WERI-Rb-1 (cell line): ENCODE measurements at regions not wholly inside any gene's neighbourhood (a gene's known extent, or its start where the extent isn't known, plus 50 kb on each side); places are given as distances from the start of the nearest gene placed in this dataset.

Experiments used
- DNase-seq: peaks from one replicate; pipeline ENCODE4 v3.0.0-alpha.2; 2020
- H3K27ac ChIP-seq: fragments of 250-450 bp; sonication (Bioruptor Pico); 2 replicates; pipeline ENCODE4 v1.5.1; 2020; ENCODE audit warnings: mild to moderate bottlenecking, moderate library complexity
- H3K27me3 ChIP-seq: fragments of 250-450 bp; sonication (Bioruptor Pico); 2 replicates; pipeline ENCODE4 v1.5.1; 2021; ENCODE audit warnings: mild to moderate bottlenecking, low read depth, moderate library complexity; ENCODE audit not compliant: insufficient read depth, severe bottlenecking
- H3K36me3 ChIP-seq: fragments of 250-450 bp; sonication (Bioruptor Pico); 2 replicates; pipeline ENCODE4 v1.5.1; 2020; ENCODE audit warnings: mild to moderate bottlenecking, moderate library complexity
- H3K4me3 ChIP-seq: 2 replicates; pipeline ENCODE4 v1.5.1; 2011; ENCODE audit warnings: low read depth, mild to moderate bottlenecking, control low read depth, low read length
- H3K9me3 ChIP-seq: fragments of 250-450 bp; sonication (Bioruptor Pico); 2 replicates; pipeline ENCODE4 v1.5.1; 2021; ENCODE audit warnings: mild to moderate bottlenecking, moderate library complexity; ENCODE audit not compliant: severe bottlenecking
- CTCF ChIP-seq: IDR thresholded peaks from 2 replicates; pipeline ENCODE4 v1.5.1; 2011; ENCODE audit warnings: low read depth, mild to moderate bottlenecking, control low read depth, inconsistent platforms, low read length

- no peak overlapping the region for H3K4me3 ChIP-seq
- TF ChIP-seq CTCF: no peak
- DNase-seq: no peak
- H3K9me3 ChIP-seq: no peaks in the 10 kb centered on the region
- no peak overlapping the region for H3K27ac ChIP-seq
- no peaks in the 10 kb centered on the region for H3K36me3 ChIP-seq
- H3K27me3 ChIP-seq: peaks cover 61% of the 10 kb centered on the region
Measured at GRCh38 chr9:84511651-84512050, 157.9 kb upstream of the NTRK2 start.

GRCh38 chr9:84512493-84512892 lies 157.0 kb upstream of the NTRK2 start:
- H3K27me3 ChIP-seq: peaks cover 53% of the 10 kb centered on the region
- TF ChIP-seq CTCF: no peak
- no peaks in the 10 kb centered on the region for H3K9me3 ChIP-seq
- H3K4me3 ChIP-seq: no peak overlapping the region
- DNase-seq: no peak
- H3K27ac ChIP-seq: no peak overlapping the region
- H3K36me3 ChIP-seq: no peaks in the 10 kb centered on the region

- Histone ChIP-seq H3K36me3 (no peaks in the 10 kb centered on the region), H3K27ac (no peak overlapping the region), H3K27me3 (peaks cover 47% of the 10 kb centered on the region), H3K9me3 (no peaks in the 10 kb centered on the region), H3K4me3 (no peak overlapping the region)
- no peak for DNase-seq
- TF ChIP-seq CTCF: no peak
Measured at GRCh38 chr9:84513473-84513872, 156.1 kb upstream of the NTRK2 start.

GRCh38 chr9:84513979-84514378 lies 155.6 kb upstream of the NTRK2 start:
- TF ChIP-seq CTCF: no peak
- H3K27me3 ChIP-seq: peaks cover 46% of the 10 kb centered on the region
- no peak overlapping the region for H3K4me3 ChIP-seq
- H3K27ac ChIP-seq: no peak overlapping the region
- no peak for DNase-seq
- no peaks in the 10 kb centered on the region for H3K36me3 ChIP-seq
- no peaks in the 10 kb centered on the region for H3K9me3 ChIP-seq

GRCh38 chr9:84514421-84514820 lies 155.1 kb upstream of the NTRK2 start:
- Histone ChIP-seq H3K4me3 (no peak overlapping the region), H3K36me3 (no peaks in the 10 kb centered on the region), H3K27ac (no peak overlapping the region), H3K27me3 (peaks cover 46% of the 10 kb centered on the region), H3K9me3 (no peaks in the 10 kb centered on the region)
- no peak for TF ChIP-seq CTCF
- DNase-seq: no peak

GRCh38 chr9:84517026-84517425 lies 152.5 kb upstream of the NTRK2 start:
- no peaks in the 10 kb centered on the region for H3K36me3 ChIP-seq
- no peak overlapping the region for H3K27ac ChIP-seq
- H3K27me3 ChIP-seq: peaks cover 36% of the 10 kb centered on the region
- H3K9me3 ChIP-seq: no peaks in the 10 kb centered on the region
- TF ChIP-seq CTCF: no peak
- no peak for DNase-seq
- H3K4me3 ChIP-seq: no peak overlapping the region
